Cerebellar cortex (tissue), 1 donor: ENCODE measurements at regions not wholly inside any gene's neighbourhood (a gene's known extent, or its start where the extent isn't known, plus 50 kb on each side); places are given as distances from the start of the nearest gene placed in this dataset.

Source experiments
- DNase-seq: peaks from one replicate; pipeline ENCODE4 v3.0.0-alpha.2; 2015; ENCODE audit warnings: low spot score

DNA sequence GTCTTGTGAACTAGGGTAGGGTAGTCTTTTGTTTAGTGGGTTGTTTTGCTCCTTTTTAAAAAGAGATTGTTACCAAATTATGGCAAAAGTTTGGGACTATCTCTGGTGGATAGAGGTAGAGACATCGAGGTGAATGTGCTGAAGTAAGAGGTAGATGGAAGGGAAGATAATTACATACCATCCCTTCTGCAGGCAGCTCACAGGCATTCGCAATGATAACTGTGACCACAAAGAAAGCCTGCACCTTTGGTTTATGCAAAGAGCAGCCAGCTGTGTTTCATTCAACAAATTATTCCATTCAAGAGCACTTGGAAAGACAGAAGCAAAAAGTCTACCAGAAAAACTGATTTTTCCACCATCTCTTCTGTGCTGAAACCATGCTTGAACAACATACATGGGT lies 155.6 kb downstream of the GATB start:
- no peak for DNase-seq

DNA sequence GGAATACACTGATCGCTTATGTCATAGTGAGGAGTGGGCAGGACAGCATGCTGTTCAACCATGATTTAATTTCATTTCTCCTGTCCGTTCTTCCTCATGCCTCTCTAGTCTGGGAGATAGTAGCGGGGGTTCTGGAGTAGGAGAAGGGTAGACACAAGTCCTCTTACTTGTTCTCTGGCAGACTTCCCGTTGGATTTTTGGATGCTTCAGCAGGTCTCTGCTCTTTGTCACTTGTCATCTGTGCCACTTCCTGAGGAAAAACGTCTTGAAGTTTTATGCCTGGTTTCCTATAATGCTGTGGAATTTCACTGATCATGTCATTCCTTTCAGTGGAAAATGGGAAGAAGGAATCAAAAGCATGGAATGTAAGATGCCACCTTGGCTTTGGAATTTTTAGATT lies 154.7 kb downstream of the GATB start:
- DNase-seq = no peak

DNA sequence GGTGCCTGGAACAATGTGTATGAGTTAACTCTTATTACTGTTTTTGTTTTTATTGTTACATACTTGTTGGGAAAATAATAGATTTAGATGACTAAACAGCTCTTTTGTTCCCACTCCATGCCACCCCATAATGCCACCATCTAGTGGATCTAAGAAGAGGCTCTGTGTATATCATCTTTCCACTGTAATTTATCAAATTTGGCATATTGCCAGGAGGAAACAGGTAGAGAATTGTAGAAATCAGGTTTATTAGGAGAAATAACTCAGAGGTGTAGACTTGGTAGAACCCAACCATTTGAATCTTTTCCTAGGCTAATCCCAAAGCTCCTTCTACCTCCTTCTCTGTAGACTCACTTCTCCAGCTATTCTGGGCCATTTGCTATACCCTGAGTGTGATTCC lies 150.6 kb downstream of the GATB start:
- no peak for DNase-seq

DNA sequence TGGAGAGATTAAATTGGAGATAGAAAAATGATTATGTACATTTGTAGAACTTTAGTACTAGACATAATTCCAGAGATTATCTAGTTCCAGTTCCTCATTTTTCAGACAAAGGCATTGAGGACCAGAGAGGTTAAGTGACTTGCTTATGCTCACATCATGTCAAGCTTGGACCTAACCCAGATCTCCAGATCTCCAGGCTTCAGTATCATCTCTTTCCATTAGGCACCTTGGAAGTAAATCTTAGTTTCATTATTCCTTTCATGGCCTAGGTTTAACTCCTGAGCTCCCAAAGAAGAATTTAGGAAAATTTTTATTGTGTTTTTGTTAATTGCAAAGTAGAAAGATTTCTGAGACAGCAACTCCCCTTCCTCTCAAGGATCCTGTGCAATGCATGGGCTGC lies 148.8 kb downstream of the GATB start:
- DNase-seq = no peak

DNA sequence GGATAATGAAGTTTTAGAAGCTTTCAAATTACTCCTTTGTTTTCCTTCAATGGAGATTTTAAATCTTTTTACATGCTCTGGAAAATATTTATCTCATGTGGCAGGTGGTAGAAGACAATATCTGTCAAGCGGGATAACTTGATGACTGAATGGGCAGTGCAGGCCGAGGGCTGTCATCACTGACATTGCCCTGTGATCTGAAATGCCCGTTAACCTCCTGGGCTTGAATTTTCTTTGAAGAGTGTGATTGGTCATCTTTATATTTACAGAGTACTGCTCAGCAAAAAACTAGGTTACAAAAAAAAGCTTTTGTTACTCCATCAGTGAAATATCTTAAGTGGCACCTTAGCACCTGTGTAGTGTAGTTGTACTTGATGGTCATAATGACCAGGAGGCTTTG lies 147.5 kb downstream of the GATB start:
- DNase-seq = no peak

DNA sequence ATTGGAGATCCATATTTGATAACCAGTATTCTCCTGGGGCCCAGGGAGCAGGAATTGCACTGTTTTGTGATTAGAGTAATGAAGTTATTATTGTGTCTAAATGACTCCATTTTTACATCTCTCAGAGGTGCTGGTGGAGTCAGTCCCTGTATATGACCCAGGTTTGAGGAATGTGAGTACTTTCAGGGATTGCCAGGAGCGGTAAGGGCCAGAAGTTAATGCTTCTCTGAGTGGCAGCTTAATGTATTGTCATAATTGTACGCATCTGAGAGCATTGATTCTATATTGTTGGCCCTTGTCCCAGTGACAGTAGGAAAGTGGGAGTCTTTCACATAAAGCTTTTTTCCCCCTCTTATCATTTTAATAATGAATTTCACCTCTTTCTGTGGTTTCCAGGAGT lies 146.2 kb downstream of the GATB start:
- DNase-seq = no peak

DNA sequence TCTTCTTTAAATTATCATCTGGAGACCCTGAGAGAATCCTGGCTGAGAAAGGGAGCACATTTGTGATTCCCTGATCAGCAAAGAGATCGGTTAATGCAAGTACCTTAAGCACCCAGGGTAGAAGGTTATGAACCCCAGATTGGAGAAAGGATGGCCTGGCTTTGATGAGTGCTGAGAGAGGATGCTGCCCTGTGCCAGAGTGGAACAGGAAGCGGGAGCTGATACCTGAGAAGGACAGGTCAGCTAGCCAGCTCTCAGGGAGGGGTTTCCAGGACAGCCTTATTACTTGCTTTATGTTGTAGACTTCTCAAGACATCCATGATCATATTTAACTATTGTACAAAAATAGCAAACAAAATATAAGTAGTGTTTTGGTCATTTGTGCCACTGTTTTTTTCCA lies 141.9 kb downstream of the GATB start:
- no peak for DNase-seq

DNA sequence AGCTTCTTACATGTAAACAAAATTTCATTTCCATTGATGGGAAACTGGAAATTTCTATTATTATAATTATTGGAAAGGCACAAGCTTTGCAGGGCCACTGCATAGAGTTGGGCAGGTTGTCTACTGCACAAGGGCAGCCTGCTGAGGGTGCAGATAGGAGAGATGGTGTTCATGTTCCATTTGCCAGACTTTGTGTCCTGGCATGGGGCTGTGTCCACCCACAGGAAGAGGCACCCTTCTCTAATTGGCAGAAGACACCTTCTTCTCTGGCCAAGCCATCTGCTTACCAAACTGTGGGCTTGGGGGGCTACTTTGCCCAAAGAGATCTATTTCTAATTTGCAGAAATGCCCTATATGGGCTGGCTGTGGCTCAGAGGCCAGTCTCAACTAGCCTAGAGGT lies 140.7 kb downstream of the GATB start:
- peak; percentile 71 for DNase-seq
